Kidney (tissue), 13 donors: ENCODE measurements at regions not wholly inside any gene's neighbourhood (a gene's known extent, or its start where the extent isn't known, plus 50 kb on each side); places are given as distances from the start of the nearest gene placed in this dataset.

ENCODE experiments used
- DNase-seq, 5 donors: peaks; one replicate each; pipeline ENCODE4 v3.0.0-alpha.2; 2013 to 2020
- FAIRE-seq: peaks from 2 replicates; lab custom pipeline; 2012; peaks lifted over from hg19 to GRCh38; lab: Jason Lieb, UNC
- H3K27ac ChIP-seq, 2 donors: one replicate each; pipeline ENCODE4 v1.7.0; 2013; ENCODE audit warnings: low read depth in 2 of 2, low read length in 2 of 2, inconsistent platforms in 1 of 2
- H3K27me3 ChIP-seq: one replicate; pipeline ENCODE4 v1.7.1; 2013; ENCODE audit warnings: low read length, inconsistent platforms; ENCODE audit not compliant: control insufficient read depth, insufficient read depth
- H3K36me3 ChIP-seq, 3 donors: one replicate each; pipeline versions ENCODE4 v1.7.0 to v1.7.1; 2013; ENCODE audit warnings: low read length in 3 of 3, control low read depth in 1 of 3, inconsistent platforms in 1 of 3; ENCODE audit not compliant: insufficient read depth in 3 of 3, control insufficient read depth in 2 of 3
- H3K4me1 ChIP-seq, 3 donors: one replicate each; pipeline versions ENCODE4 v1.7.0 to v1.7.1; 2013; ENCODE audit warnings: low read length in 3 of 3, inconsistent platforms in 1 of 3, low read depth in 1 of 3; ENCODE audit not compliant: control insufficient read depth in 2 of 3, insufficient read depth in 2 of 3
- H3K4me3 ChIP-seq, 3 donors: one replicate each; pipeline versions ENCODE4 v1.7.0 to v1.8.1; 2013; ENCODE audit warnings: low read length in 3 of 3, control low read depth in 1 of 3, inconsistent platforms in 1 of 3
- H3K9ac ChIP-seq, 3 donors: one replicate each; pipeline versions ENCODE4 v1.7.0 to v1.7.1; 2013; ENCODE audit warnings: low read length in 3 of 3, control low read depth in 1 of 3, inconsistent platforms in 1 of 3
- H3K9me3 ChIP-seq, 3 donors: one replicate each; pipeline versions ENCODE4 v1.7.0 to v1.7.1; 2013; ENCODE audit warnings: low read length in 3 of 3, control low read depth in 1 of 3, inconsistent platforms in 1 of 3; ENCODE audit not compliant: control insufficient read depth in 2 of 3, insufficient read depth in 1 of 3
- intact Hi-C: fragments of 100-400 bp; cut with DNase I; formaldehyde crosslinking; loops from one replicate; pipeline ENCODE4 v1.11.1; 2022
- TF ChIP-seq, protein P1 (sequence below): IDR thresholded peaks from 3 replicates; pipeline ENCODE4 v1.5.1; 2012; ENCODE audit warnings: mild to moderate bottlenecking, moderate library complexity, borderline replicate concordance; ENCODE audit not compliant: insufficient read depth; ENCODE audit errors: extremely low read depth
- donor health status: control.
- donor health status: control.
- donor health status: control.
- donor health status: control.
- donor health status: control.
- donor health status: DM: yes; HTN: yes; CAD: no.
- donor health status: Normal renal cell carcinoma (clear cell type).

DNA sequence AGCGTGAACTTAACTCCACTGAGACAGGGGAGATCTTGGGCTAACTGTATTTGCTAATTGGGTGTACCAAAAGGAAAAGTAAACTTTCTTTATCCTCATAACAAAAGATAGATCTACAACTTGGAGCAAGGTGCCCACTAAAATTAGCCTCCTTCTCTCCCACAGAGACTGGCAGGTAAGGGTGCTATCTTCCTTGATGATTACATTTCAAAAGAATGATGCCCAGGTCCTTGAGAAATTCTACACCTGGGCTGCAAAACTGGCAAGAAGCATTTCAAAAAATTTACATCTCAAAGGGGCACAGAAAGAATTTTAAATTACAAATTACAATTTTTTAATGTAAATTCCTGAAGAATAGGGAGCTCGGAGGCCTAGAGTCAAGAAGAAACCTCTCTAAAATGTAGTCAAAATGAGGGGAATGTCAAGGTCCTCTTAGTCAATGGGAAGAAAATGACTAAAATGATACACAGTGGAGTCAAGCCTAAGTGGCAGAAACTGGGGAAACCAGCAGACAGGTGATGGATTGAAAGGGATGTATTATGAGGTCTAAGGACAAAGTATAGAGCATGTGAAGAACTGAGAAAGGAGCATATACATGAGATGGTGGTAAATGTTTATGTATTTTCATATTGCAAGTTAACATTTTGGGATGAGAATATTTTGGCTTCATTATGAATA is 348.3 kb upstream of the TUSC1 start:
- intact Hi-C loops = no loop called here
- no peaks in the 10 kb centered on the region for H3K36me3 ChIP-seq
- no peak overlapping the region for H3K9ac ChIP-seq
- H3K4me1 ChIP-seq = no peaks in the 10 kb centered on the region
- H3K4me3 ChIP-seq = no peak overlapping the region
- H3K27ac ChIP-seq = no peak overlapping the region
- H3K27me3 ChIP-seq = no peaks in the 10 kb centered on the region
- no peak for DNase-seq
- TF ChIP-seq, protein P1, sequence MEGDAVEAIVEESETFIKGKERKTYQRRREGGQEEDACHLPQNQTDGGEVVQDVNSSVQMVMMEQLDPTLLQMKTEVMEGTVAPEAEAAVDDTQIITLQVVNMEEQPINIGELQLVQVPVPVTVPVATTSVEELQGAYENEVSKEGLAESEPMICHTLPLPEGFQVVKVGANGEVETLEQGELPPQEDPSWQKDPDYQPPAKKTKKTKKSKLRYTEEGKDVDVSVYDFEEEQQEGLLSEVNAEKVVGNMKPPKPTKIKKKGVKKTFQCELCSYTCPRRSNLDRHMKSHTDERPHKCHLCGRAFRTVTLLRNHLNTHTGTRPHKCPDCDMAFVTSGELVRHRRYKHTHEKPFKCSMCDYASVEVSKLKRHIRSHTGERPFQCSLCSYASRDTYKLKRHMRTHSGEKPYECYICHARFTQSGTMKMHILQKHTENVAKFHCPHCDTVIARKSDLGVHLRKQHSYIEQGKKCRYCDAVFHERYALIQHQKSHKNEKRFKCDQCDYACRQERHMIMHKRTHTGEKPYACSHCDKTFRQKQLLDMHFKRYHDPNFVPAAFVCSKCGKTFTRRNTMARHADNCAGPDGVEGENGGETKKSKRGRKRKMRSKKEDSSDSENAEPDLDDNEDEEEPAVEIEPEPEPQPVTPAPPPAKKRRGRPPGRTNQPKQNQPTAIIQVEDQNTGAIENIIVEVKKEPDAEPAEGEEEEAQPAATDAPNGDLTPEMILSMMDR = no peak
- no peaks in the 10 kb centered on the region for H3K9me3 ChIP-seq
- no peak for FAIRE-seq

DNA sequence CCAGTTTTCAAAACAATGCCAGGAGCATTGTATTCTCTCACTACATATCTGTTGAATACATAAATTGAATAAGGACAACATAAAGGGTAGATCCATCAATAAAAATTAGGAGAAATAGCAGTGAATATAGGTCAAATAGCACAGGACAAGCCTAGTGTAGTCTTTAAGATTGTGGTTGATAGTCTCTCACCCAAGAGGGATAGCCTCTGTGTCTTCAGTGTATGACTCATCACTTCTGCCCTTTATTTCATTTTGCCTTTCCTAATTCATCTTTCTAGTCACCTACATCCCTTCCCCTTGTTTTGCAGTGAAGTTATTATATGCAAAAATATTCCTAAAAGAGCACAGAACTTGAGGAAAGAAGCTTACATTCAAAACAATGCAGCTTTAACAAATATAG is 335.0 kb upstream of the TUSC1 start:
- intact Hi-C loops = no loop called here
- Histone ChIP-seq H3K36me3 (no peaks in the 10 kb centered on the region), H3K27ac (no peak overlapping the region), H3K4me1 (no peaks in the 10 kb centered on the region), H3K9ac (no peak overlapping the region), H3K4me3 (no peak overlapping the region), H3K27me3 (no peaks in the 10 kb centered on the region), H3K9me3 (peaks cover 0 to 2% (median 0%) of the 10 kb centered on the region in 3 donors)
- FAIRE-seq = no peak
- TF ChIP-seq, protein P1 = no peak
- DNase-seq = no peak

DNA sequence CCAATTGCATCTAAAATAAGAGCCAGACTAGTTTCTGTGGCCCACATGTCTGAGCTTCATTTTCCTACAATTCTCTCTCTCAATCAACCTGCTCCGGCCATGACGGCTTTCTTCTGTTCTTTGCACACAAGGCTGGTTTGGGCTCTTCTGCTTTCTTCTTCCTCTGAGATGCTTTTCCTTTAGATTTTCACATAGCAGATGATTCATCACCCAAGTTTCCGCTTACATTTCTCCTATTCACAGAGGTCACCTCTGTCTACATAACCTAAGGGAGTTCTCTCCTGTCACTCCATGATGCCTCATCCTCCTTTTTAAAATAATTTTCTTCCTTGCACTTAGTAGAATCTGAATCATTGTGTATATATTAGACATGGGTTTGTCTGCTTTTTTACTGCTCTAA is 334.6 kb upstream of the TUSC1 start:
- TF ChIP-seq, protein P1 = no peak
- Histone ChIP-seq H3K9me3 (peaks cover 0 to 2% (median 0%) of the 10 kb centered on the region in 3 donors), H3K4me3 (no peak overlapping the region), H3K9ac (no peak overlapping the region), H3K27me3 (no peaks in the 10 kb centered on the region), H3K36me3 (no peaks in the 10 kb centered on the region), H3K4me1 (no peaks in the 10 kb centered on the region), H3K27ac (no peak overlapping the region)
- intact Hi-C loops = no loop called here
- DNase-seq = no peak
- FAIRE-seq = no peak

DNA sequence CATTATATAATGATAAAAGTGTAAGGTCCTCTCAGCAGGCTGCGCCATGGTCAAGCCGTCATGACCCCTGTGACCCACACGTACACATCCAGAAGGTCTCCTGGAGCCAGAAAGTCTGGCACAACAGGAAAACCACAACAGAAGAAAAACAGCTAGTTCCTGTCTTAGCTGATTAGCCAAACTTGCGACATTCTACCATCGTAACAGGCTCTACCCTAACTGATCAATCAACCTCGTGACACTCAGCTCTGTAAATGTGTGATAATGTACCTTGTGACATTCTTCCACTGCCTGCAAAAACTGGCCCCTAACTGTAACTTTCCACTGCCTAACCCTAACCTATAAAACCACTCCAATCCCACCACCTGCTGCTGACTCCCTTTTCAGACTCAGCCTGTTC is 316.4 kb upstream of the TUSC1 start:
- intact Hi-C loops = no loop called here
- no peaks in the 10 kb centered on the region for H3K27me3 ChIP-seq
- H3K4me3 ChIP-seq = no peak overlapping the region
- FAIRE-seq = no peak
- peaks cover 0 to 5% (median 0%) of the 10 kb centered on the region in 3 donors for H3K9me3 ChIP-seq
- no peak overlapping the region for H3K27ac ChIP-seq
- TF ChIP-seq, protein P1 = no peak
- no peaks in the 10 kb centered on the region for H3K36me3 ChIP-seq
- H3K9ac ChIP-seq = no peak overlapping the region
- no peaks in the 10 kb centered on the region for H3K4me1 ChIP-seq
- DNase-seq = no peak
